ENCODE measurements at regions not wholly inside any gene's neighbourhood (a gene's known extent, or its start where the extent isn't known, plus 50 kb on each side); places are given as distances from the start of the nearest gene placed in this dataset.

DNA sequence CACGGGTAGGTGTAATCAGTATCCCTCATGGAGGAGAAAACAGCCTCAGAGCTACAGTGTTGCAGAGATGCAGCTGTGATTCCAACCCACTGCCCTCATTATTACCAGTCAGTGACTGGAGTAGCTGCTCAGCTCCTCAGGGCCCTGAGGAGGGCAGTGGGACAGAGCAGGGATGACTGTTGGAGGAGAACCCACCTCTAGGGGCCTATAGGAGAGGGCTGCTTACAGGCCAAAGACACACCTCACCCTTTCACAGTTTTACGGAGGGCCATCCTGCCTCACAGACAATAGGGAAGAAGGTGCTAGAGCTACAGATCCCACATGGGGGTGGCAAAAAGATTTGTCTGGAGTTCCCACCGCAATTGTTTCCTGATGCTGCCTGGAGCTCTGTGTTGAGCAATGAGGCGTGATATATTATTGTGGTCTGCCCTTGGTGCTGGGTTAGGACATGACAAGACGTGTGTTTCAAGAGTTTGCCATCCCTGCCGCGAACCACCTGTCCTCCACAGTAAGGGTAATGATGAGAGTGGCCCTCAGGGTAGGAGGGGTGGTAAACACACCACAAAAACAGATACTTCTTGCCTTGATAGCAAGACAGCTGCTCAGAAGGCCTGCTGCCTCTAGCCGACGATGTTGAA, 140.5 kb upstream of the TPM1 start:
- DNase-seq (ENCODE audit: low read depth in 1 of 2, low spot score in 1 of 2): peak in 1 of 2 experiments; percentile 6
- TF ChIP-seq, protein P1, sequence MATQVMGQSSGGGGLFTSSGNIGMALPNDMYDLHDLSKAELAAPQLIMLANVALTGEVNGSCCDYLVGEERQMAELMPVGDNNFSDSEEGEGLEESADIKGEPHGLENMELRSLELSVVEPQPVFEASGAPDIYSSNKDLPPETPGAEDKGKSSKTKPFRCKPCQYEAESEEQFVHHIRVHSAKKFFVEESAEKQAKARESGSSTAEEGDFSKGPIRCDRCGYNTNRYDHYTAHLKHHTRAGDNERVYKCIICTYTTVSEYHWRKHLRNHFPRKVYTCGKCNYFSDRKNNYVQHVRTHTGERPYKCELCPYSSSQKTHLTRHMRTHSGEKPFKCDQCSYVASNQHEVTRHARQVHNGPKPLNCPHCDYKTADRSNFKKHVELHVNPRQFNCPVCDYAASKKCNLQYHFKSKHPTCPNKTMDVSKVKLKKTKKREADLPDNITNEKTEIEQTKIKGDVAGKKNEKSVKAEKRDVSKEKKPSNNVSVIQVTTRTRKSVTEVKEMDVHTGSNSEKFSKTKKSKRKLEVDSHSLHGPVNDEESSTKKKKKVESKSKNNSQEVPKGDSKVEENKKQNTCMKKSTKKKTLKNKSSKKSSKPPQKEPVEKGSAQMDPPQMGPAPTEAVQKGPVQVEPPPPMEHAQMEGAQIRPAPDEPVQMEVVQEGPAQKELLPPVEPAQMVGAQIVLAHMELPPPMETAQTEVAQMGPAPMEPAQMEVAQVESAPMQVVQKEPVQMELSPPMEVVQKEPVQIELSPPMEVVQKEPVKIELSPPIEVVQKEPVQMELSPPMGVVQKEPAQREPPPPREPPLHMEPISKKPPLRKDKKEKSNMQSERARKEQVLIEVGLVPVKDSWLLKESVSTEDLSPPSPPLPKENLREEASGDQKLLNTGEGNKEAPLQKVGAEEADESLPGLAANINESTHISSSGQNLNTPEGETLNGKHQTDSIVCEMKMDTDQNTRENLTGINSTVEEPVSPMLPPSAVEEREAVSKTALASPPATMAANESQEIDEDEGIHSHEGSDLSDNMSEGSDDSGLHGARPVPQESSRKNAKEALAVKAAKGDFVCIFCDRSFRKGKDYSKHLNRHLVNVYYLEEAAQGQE (IDR thresholded peaks at IDR 0.05; ENCODE audit: insufficient replicate concordance, low read depth): no peak
- no peak for TF ChIP-seq POLR2AphosphoS5 (IDR thresholded peaks at IDR 0.05; ENCODE audit: low read depth)
- TF ChIP-seq, protein P2, sequence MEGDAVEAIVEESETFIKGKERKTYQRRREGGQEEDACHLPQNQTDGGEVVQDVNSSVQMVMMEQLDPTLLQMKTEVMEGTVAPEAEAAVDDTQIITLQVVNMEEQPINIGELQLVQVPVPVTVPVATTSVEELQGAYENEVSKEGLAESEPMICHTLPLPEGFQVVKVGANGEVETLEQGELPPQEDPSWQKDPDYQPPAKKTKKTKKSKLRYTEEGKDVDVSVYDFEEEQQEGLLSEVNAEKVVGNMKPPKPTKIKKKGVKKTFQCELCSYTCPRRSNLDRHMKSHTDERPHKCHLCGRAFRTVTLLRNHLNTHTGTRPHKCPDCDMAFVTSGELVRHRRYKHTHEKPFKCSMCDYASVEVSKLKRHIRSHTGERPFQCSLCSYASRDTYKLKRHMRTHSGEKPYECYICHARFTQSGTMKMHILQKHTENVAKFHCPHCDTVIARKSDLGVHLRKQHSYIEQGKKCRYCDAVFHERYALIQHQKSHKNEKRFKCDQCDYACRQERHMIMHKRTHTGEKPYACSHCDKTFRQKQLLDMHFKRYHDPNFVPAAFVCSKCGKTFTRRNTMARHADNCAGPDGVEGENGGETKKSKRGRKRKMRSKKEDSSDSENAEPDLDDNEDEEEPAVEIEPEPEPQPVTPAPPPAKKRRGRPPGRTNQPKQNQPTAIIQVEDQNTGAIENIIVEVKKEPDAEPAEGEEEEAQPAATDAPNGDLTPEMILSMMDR (IDR thresholded peaks at IDR 0.05; ENCODE audit: insufficient read depth, low read length): no peak
- no peak for TF ChIP-seq SPI1 (IDR thresholded peaks at IDR 0.05; ENCODE audit: borderline replicate concordance, low read depth)
- TF ChIP-seq GABPA (IDR thresholded peaks at IDR 0.05; ENCODE audit: low read depth): no peak
- Histone ChIP-seq H3K27ac (replicated peaks) (no peak overlapping the region), H3K27me3 (ENCODE audit: insufficient read depth, poor library complexity, severe bottlenecking) (peaks cover 9% of the 10 kb centered on the region), H3K4me3 (replicated peaks; ENCODE audit: insufficient read depth, low read length) (no peak overlapping the region)

DNA sequence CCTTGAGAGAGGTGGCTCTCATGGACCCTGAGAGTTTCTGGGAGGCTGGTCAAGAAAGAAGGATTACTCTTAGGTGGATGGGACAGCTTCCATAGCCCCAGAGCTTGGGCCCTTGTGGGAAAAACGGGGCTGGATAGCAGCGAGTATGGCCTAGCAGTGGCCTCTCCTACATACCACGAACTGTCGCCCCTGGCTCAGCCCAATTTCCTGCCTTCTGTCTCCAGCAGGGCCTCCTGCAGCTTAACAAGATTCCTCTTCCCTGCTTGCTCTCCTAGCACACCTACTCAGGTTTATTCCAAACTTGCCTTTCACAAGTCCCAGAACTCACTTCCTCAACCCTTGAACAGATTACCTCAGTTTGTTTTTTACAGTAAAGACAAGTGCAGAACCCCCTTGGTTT, 139.7 kb upstream of the TPM1 start:
- Histone ChIP-seq H3K27ac (replicated peaks) (no peak overlapping the region), H3K4me3 (replicated peaks; ENCODE audit: insufficient read depth, low read length) (no peak overlapping the region), H3K27me3 (ENCODE audit: insufficient read depth, poor library complexity, severe bottlenecking) (peaks cover 9% of the 10 kb centered on the region)
- TF ChIP-seq, protein P2 (IDR thresholded peaks at IDR 0.05; ENCODE audit: insufficient read depth, low read length): no peak
- TF ChIP-seq, protein P1 (IDR thresholded peaks at IDR 0.05; ENCODE audit: insufficient replicate concordance, low read depth): no peak
- TF ChIP-seq GABPA (IDR thresholded peaks at IDR 0.05; ENCODE audit: low read depth) (no peak), POLR2AphosphoS5 (IDR thresholded peaks at IDR 0.05; ENCODE audit: low read depth) (no peak), SPI1 (IDR thresholded peaks at IDR 0.05; ENCODE audit: borderline replicate concordance, low read depth) (no peak)
- no peak for DNase-seq (ENCODE audit: low read depth in 1 of 2, low spot score in 1 of 2)

DNA sequence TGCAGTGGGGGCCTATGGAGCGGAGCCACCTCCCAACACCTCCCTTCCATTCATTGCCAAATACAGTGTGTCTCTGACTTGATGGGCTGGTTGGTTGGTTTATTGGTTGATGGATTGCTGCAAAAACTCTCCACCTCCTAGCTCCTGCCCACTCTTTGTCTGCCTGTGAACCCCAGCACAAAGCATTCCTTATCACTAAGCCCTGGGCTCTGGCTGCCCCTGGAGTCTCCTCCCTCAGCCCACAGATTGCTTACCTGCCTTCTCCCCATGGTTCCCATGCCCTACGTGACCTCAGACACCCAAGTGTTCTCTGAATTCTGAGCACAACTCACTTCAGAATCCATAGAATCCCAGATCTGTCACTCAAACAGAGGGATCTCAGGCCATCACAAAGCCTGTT, 139.1 kb upstream of the TPM1 start:
- no peak overlapping the region for H3K27ac ChIP-seq (replicated peaks)
- peaks cover 9% of the 10 kb centered on the region for H3K27me3 ChIP-seq (ENCODE audit: insufficient read depth, poor library complexity, severe bottlenecking)
- TF ChIP-seq, protein P2 (IDR thresholded peaks at IDR 0.05; ENCODE audit: insufficient read depth, low read length): no peak
- DNase-seq (ENCODE audit: low read depth in 1 of 2, low spot score in 1 of 2): no peak
- no peak overlapping the region for H3K4me3 ChIP-seq (replicated peaks; ENCODE audit: insufficient read depth, low read length)
